ENCODE measurements at regions not wholly inside any gene's neighbourhood (a gene's known extent, or its start where the extent isn't known, plus 50 kb on each side); places are given as distances from the start of the nearest gene placed in this dataset.
"Not testable (repeated sequence)": the region's sequence is repeated elsewhere in the genome, so short reads cannot be mapped to it uniquely, and the experiment has no call there.

DNA sequence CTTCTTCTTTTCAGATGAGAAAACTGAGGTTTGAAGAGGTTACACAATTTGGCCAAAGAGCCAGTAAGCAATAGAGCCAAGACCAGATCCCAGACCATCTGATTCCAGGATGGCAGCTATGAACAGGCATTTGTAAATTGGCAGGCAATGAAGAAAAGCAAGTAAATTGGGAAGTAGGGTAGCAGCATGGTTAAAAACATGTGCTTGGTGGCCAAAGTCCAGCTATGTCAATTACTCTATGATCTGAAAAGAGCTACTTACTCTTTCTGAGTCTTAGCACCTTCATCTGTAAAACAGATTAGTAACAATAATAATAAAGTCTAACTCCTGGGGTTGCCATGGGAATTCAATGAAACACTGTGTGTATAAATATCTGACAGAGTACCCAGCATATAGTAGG lies 60.2 kb upstream of the MDM1 start:
- Histone ChIP-seq H3K9me2 (replicated peaks; ENCODE audit: low read length) (no peaks in the 10 kb centered on the region), H3K4me3 (ENCODE audit: low read length) (no peak overlapping the region), H3K27me3 (ENCODE audit: low read length) (no peaks in the 10 kb centered on the region), H3K36me3 (ENCODE audit: low read depth, low read length) (no peaks in the 10 kb centered on the region), H3K9me3 (ENCODE audit: low read length) (no peaks in the 10 kb centered on the region), H4K20me1 (ENCODE audit: low read length) (no peaks in the 10 kb centered on the region), H3F3A (ENCODE audit: low read length, unreplicated experiment) (no peaks in the 10 kb centered on the region), H3K79me2 (ENCODE audit: low read length) (no peaks in the 10 kb centered on the region), H2AFZ (ENCODE audit: low read length) (no peak overlapping the region), H3K27ac (ENCODE audit: low read length) (no peak overlapping the region), H3K4me1 (ENCODE audit: insufficient read depth, low read length) (no peaks in the 10 kb centered on the region), H3K4me2 (ENCODE audit: low read length) (no peak overlapping the region), H3K9ac (ENCODE audit: low read length) (no peak overlapping the region)
- ChIA-PET POLR2A (ENCODE audit: unreplicated experiment) (no interaction called here), CTCF (no interaction called here)
- no peak for ATAC-seq
- TF ChIP-seq EZH2 (IDR thresholded peaks at IDR 0.05; ENCODE audit: low read length, unreplicated experiment) (no peak), EZH2phosphoT487 (IDR thresholded peaks at IDR 0.05; ENCODE audit: borderline replicate concordance, low read length) (no peak)
- TF ChIP-seq, protein P1, sequence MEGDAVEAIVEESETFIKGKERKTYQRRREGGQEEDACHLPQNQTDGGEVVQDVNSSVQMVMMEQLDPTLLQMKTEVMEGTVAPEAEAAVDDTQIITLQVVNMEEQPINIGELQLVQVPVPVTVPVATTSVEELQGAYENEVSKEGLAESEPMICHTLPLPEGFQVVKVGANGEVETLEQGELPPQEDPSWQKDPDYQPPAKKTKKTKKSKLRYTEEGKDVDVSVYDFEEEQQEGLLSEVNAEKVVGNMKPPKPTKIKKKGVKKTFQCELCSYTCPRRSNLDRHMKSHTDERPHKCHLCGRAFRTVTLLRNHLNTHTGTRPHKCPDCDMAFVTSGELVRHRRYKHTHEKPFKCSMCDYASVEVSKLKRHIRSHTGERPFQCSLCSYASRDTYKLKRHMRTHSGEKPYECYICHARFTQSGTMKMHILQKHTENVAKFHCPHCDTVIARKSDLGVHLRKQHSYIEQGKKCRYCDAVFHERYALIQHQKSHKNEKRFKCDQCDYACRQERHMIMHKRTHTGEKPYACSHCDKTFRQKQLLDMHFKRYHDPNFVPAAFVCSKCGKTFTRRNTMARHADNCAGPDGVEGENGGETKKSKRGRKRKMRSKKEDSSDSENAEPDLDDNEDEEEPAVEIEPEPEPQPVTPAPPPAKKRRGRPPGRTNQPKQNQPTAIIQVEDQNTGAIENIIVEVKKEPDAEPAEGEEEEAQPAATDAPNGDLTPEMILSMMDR (conservative IDR thresholded peaks at IDR 0.05; ENCODE audit: low read depth, low read length) = no peak
- no TSS peak for BruUV-seq (replicated peaks)
- intact Hi-C loops (cut with micrococcal nuclease) = no loop called here
- DNase-seq = no peak

DNA sequence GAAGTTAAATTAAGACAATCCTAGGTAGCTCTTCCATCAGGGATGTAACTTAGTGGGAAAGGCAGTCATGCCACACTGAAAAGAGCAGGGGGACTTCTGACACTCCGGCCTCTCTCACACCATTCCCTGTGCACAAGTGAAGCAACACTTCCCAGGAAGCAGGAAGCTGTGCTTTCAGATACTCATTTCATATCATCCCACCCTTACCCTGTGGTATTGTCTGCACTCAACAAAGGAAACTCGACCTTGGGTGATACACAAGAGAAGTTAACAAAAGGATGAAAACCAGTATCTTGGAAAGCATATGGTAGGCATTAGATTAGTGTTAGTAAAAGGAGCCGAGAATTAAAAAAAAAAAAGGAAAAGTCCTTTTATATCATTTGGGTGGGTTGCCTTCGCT lies 61.3 kb upstream of the MDM1 start:
- no TSS peak for BruUV-seq (replicated peaks)
- no peaks in the 10 kb centered on the region for H3F3A ChIP-seq (ENCODE audit: low read length, unreplicated experiment)
- H2AFZ ChIP-seq (ENCODE audit: low read length) = no peak overlapping the region
- H3K36me3 ChIP-seq (ENCODE audit: low read depth, low read length) = no peaks in the 10 kb centered on the region
- H4K20me1 ChIP-seq (ENCODE audit: low read length) = no peaks in the 10 kb centered on the region
- ChIA-PET CTCF (no interaction called here), POLR2A (ENCODE audit: unreplicated experiment) (no interaction called here)
- TF ChIP-seq, protein P1 (conservative IDR thresholded peaks at IDR 0.05; ENCODE audit: low read depth, low read length) = no peak
- TF ChIP-seq EZH2phosphoT487 (IDR thresholded peaks at IDR 0.05; ENCODE audit: borderline replicate concordance, low read length) = no peak
- TF ChIP-seq EZH2 (IDR thresholded peaks at IDR 0.05; ENCODE audit: low read length, unreplicated experiment) = no peak
- H3K9me3 ChIP-seq (ENCODE audit: low read length) = no peaks in the 10 kb centered on the region
- ATAC-seq = no peak
- no peak overlapping the region for H3K4me3 ChIP-seq (ENCODE audit: low read length)
- H3K4me2 ChIP-seq (ENCODE audit: low read length) = no peak overlapping the region
- intact Hi-C loops (cut with micrococcal nuclease) = no loop called here
- DNase-seq = no peak
- no peaks in the 10 kb centered on the region for H3K4me1 ChIP-seq (ENCODE audit: insufficient read depth, low read length)
- H3K9me2 ChIP-seq (replicated peaks; ENCODE audit: low read length) = no peaks in the 10 kb centered on the region
- H3K9ac ChIP-seq (ENCODE audit: low read length) = no peak overlapping the region
- no peak overlapping the region for H3K27ac ChIP-seq (ENCODE audit: low read length)
- no peaks in the 10 kb centered on the region for H3K79me2 ChIP-seq (ENCODE audit: low read length)
- no peaks in the 10 kb centered on the region for H3K27me3 ChIP-seq (ENCODE audit: low read length)

DNA sequence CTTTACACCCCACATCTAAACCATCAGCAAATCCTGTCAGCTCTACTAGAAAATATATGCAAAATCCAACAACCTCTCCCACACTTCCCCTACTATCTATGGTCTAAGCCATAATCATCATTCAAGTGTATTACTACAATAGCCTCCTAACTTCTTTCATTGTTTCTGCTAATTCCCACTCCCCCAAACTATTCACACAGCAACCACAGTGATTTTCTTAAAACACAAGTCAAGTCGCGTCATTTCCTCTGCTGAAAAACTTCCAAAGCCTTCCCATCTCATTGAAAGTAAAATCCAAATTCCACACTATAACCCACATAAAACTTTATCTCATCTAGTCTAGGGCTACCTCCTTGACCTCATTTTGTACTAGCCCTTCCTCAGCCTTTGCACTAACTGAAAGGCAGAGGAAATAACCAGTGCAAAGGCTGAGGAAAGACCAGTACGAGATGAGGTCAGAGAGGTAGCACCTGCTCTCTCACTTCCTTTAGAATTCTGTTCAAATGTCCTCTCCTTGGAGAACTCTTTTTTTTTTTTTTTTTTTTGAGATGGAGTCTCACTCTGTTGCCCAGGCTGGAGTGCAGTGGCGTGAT lies 65.5 kb upstream of the MDM1 start:
- no TSS peak for BruUV-seq (replicated peaks)
- CTCF ChIA-PET = no interaction called here
- H4K20me1 ChIP-seq (ENCODE audit: low read length) = no peaks in the 10 kb centered on the region

DNA sequence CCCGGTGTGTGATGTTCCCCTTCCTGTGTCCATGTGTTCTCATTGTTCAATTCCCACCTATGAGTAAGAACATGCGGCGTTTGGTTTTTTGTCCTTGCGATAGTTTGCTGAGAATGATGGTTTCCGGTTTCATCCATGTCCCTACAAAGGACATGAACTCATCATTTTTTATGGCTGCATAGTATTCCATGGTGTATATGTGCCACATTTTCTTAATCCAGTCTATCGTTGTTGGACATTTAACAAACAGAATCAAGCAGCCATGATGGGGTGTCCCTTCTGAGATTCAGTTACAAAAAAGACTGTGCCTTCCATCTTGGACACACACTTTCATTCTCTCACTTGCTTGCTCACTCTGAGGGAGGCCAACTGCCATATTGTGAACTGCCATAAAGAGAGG lies 66.5 kb upstream of the MDM1 start:
- DNase-seq; H2AFZ ChIP-seq (ENCODE audit: low read length); H3F3A ChIP-seq (ENCODE audit: low read length, unreplicated experiment); H3K9me3 ChIP-seq (ENCODE audit: low read length); H3K4me2 ChIP-seq (ENCODE audit: low read length); H3K9me2 ChIP-seq (replicated peaks; ENCODE audit: low read length); POLR2A ChIA-PET (ENCODE audit: unreplicated experiment); H3K79me2 ChIP-seq (ENCODE audit: low read length); BruUV-seq (replicated peaks); intact Hi-C loops (cut with micrococcal nuclease); H4K20me1 ChIP-seq (ENCODE audit: low read length); H3K9ac ChIP-seq (ENCODE audit: low read length); CTCF ChIA-PET; ATAC-seq; H3K4me1 ChIP-seq (ENCODE audit: insufficient read depth, low read length); H3K36me3 ChIP-seq (ENCODE audit: low read depth, low read length); H3K4me3 ChIP-seq (ENCODE audit: low read length); H3K27me3 ChIP-seq (ENCODE audit: low read length); H3K27ac ChIP-seq (ENCODE audit: low read length): not testable (repeated sequence)

More for the DNA sequence above, 65.5 kb upstream of the MDM1 start:
- Histone ChIP-seq H3K4me2 (ENCODE audit: low read length) (no peak overlapping the region), H3K27me3 (ENCODE audit: low read length) (no peaks in the 10 kb centered on the region), H3K9me2 (replicated peaks; ENCODE audit: low read length) (no peaks in the 10 kb centered on the region), H3K9ac (ENCODE audit: low read length) (no peak overlapping the region), H3K79me2 (ENCODE audit: low read length) (no peaks in the 10 kb centered on the region), H3K27ac (ENCODE audit: low read length) (no peak overlapping the region), H3K4me1 (ENCODE audit: insufficient read depth, low read length) (no peaks in the 10 kb centered on the region), H3K9me3 (ENCODE audit: low read length) (no peaks in the 10 kb centered on the region), H3K36me3 (ENCODE audit: low read depth, low read length) (no peaks in the 10 kb centered on the region), H3K4me3 (ENCODE audit: low read length) (no peak overlapping the region), H2AFZ (ENCODE audit: low read length) (no peak overlapping the region), H3F3A (ENCODE audit: low read length, unreplicated experiment) (no peaks in the 10 kb centered on the region)
- intact Hi-C loops (cut with micrococcal nuclease) = no loop called here
- DNase-seq (no peak), ATAC-seq (no peak)
- POLR2A ChIA-PET (ENCODE audit: unreplicated experiment) = no interaction called here
- TF ChIP-seq, protein P1 (conservative IDR thresholded peaks at IDR 0.05; ENCODE audit: low read depth, low read length) = no peak
- TF ChIP-seq EZH2 (IDR thresholded peaks at IDR 0.05; ENCODE audit: low read length, unreplicated experiment) (no peak), EZH2phosphoT487 (IDR thresholded peaks at IDR 0.05; ENCODE audit: borderline replicate concordance, low read length) (no peak)
